KMS-11 (cell line): ENCODE measurements at regions not wholly inside any gene's neighbourhood (a gene's known extent, or its start where the extent isn't known, plus 50 kb on each side); places are given as distances from the start of the nearest gene placed in this dataset.

Source experiments
- H2AFZ ChIP-seq: fragments of 200-600 bp; sonication (generic); 2 replicates; pipeline ENCODE4 v1.6.1; 2016; ENCODE audit warnings: antibody characterized with exemption, mixed run types, low read depth
- H3K27ac ChIP-seq: fragments of 200-600 bp; sonication (generic); 2 replicates; pipeline ENCODE4 v1.6.1; 2016; ENCODE audit warnings: mild to moderate bottlenecking, mixed run types
- H3K27me3 ChIP-seq: fragments of 200-600 bp; sonication (generic); 2 replicates; pipeline ENCODE4 v1.6.1; 2017; ENCODE audit warnings: mild to moderate bottlenecking, low read depth, mixed run types, moderate library complexity; ENCODE audit not compliant: insufficient read depth
- H3K36me3 ChIP-seq: fragments of 200-600 bp; sonication (generic); 2 replicates; pipeline ENCODE4 v1.6.1; 2017; ENCODE audit warnings: mild to moderate bottlenecking, mixed run types; ENCODE audit not compliant: insufficient read depth
- H3K4me1 ChIP-seq: fragments of 200-600 bp; sonication (generic); 2 replicates; pipeline ENCODE4 v1.6.1; 2016; ENCODE audit warnings: mild to moderate bottlenecking, low read depth, mixed run types; ENCODE audit not compliant: poor library complexity, severe bottlenecking
- H3K4me2 ChIP-seq: fragments of 200-600 bp; sonication (generic); 2 replicates; pipeline ENCODE4 v1.7.0; 2016; ENCODE audit warnings: mild to moderate bottlenecking, mixed run types
- H3K4me3 ChIP-seq: fragments of 200-600 bp; sonication (generic); IDR thresholded peaks from 2 replicates; pipeline ENCODE4 v1.6.1; 2017; ENCODE audit warnings: low read depth, low read length, mixed read lengths; ENCODE audit not compliant: insufficient read depth
- H3K79me2 ChIP-seq: fragments of 200-600 bp; sonication (generic); 2 replicates; pipeline ENCODE4 v1.6.1; 2016; ENCODE audit warnings: low read depth, mixed run types; ENCODE audit not compliant: insufficient read depth
- H3K9ac ChIP-seq: fragments of 200-600 bp; sonication (generic); 2 replicates; pipeline ENCODE4 v1.6.1; 2016; ENCODE audit warnings: mild to moderate bottlenecking, mixed run types
- H4K20me1 ChIP-seq: fragments of 200-600 bp; sonication (generic); 2 replicates; pipeline ENCODE4 v1.6.1; 2016; ENCODE audit warnings: mild to moderate bottlenecking, mixed run types; ENCODE audit not compliant: insufficient read depth
- TF ChIP-seq, protein P1 (sequence below): fragments of 200-600 bp; sonication (generic); conservative IDR thresholded peaks from 2 replicates; pipeline ENCODE4 v1.6.1; 2017; ENCODE audit warnings: low read depth, mild to moderate bottlenecking, antibody characterized with exemption, low read length, moderate library complexity, mixed read lengths

DNA sequence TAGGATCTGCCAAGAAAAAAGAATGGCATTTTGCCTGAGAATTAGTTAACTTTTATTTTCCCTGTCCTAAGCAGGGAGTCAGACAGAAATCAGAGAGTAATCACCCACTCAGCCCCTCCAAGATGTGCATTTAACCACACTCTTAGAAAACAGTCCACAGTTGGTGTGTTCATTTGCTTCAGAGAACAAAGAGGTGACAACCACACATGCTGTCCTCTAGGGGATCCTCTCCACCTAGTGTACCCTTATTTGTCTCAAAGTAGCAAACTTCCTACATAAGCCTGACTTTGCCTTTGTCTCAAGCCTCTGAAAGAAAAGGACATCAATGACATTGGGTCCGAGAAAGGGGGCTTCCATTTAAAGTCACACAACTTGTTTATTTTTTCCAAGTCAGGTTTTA, 107.0 kb upstream of the RFC3 start:
- Histone ChIP-seq H3K79me2 (no peaks in the 10 kb centered on the region), H4K20me1 (no peaks in the 10 kb centered on the region), H3K4me2 (no peak overlapping the region), H3K36me3 (no peaks in the 10 kb centered on the region), H3K4me1 (no peaks in the 10 kb centered on the region), H3K4me3 (no peak overlapping the region), H3K27me3 (no peaks in the 10 kb centered on the region), H2AFZ (no peak overlapping the region), H3K27ac (no peak overlapping the region), H3K9ac (no peak overlapping the region)
- TF ChIP-seq, protein P1, sequence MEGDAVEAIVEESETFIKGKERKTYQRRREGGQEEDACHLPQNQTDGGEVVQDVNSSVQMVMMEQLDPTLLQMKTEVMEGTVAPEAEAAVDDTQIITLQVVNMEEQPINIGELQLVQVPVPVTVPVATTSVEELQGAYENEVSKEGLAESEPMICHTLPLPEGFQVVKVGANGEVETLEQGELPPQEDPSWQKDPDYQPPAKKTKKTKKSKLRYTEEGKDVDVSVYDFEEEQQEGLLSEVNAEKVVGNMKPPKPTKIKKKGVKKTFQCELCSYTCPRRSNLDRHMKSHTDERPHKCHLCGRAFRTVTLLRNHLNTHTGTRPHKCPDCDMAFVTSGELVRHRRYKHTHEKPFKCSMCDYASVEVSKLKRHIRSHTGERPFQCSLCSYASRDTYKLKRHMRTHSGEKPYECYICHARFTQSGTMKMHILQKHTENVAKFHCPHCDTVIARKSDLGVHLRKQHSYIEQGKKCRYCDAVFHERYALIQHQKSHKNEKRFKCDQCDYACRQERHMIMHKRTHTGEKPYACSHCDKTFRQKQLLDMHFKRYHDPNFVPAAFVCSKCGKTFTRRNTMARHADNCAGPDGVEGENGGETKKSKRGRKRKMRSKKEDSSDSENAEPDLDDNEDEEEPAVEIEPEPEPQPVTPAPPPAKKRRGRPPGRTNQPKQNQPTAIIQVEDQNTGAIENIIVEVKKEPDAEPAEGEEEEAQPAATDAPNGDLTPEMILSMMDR = no peak

DNA sequence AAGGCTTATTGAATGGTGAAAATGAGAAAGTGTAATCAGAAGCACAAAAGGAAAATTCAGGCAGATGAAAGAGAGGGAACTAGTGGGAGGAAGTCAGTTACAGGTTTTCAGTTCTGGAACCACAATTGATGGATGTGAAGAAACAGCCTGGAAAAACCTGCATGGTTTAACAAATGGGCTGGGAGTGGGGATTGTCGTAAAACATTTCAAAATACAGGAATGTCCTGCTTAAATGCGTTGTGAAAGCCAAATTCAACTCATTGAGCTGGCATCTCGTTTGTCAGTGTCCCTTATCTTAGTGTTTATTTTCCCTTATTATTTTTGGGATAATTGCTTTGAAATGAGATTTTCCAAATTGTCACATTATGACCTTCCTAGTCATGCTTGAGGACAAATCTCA, 106.5 kb upstream of the RFC3 start:
- TF ChIP-seq, protein P1 = no peak
- Histone ChIP-seq H3K79me2 (no peaks in the 10 kb centered on the region), H3K4me1 (no peaks in the 10 kb centered on the region), H3K4me3 (no peak overlapping the region), H2AFZ (no peak overlapping the region), H3K27me3 (no peaks in the 10 kb centered on the region), H4K20me1 (no peaks in the 10 kb centered on the region), H3K36me3 (no peaks in the 10 kb centered on the region), H3K4me2 (no peak overlapping the region), H3K9ac (no peak overlapping the region), H3K27ac (no peak overlapping the region)

DNA sequence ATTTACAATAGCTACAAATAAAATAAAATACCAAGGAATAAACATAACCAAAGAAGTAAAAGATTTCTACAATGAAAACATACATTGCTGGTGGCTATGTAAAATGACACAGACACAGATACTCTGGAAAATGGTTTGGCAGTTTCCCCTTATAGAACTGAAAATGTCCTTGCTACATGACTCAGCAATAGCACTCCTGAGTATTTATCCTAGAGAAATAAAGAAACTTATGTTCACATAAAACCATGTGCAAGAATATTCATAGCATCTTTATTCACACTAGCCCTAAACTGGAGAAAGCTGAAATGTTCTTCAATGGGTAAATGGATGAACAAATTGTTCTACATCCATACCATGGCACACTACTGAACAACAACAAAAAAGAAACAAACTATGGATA, 100.2 kb upstream of the RFC3 start:
- Histone ChIP-seq H4K20me1 (no peaks in the 10 kb centered on the region), H3K27ac (no peak overlapping the region), H3K27me3 (no peaks in the 10 kb centered on the region), H2AFZ (no peak overlapping the region), H3K36me3 (no peaks in the 10 kb centered on the region), H3K4me3 (no peak overlapping the region), H3K4me2 (no peak overlapping the region), H3K9ac (no peak overlapping the region), H3K79me2 (no peaks in the 10 kb centered on the region), H3K4me1 (peaks cover 8% of the 10 kb centered on the region)
- TF ChIP-seq, protein P1 = no peak

DNA sequence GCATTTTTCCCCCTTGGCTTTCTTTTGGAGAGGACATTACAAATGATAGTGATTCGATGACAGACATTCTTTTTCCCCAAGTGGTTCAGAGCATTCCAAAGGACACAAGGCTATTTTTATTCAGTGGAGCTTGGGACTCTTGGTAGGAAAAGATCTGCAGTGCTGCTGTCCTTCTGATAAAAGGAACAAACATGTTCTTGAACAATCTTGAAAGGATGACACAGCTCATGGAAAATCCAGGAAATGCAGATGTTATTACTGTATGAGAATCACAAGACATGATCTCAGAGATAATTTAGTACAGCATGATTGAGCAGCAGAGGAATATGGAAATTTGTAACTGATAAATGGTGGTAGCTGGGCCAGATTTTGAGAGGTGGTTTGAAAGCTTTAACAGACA, 96.2 kb upstream of the RFC3 start:
- Histone ChIP-seq H3K4me2 (no peak overlapping the region), H3K27ac (no peak overlapping the region), H3K79me2 (no peaks in the 10 kb centered on the region), H3K27me3 (no peaks in the 10 kb centered on the region), H3K4me1 (peaks cover 22% of the 10 kb centered on the region), H2AFZ (no peak overlapping the region; the same call in 1 of the 2 replicates), H3K9ac (no peak overlapping the region), H3K36me3 (no peaks in the 10 kb centered on the region), H3K4me3 (no peak overlapping the region), H4K20me1 (no peaks in the 10 kb centered on the region)
- TF ChIP-seq, protein P1 = no peak
